Neural progenitor cell (in vitro differentiated cells): ENCODE measurements at regions not wholly inside any gene's neighbourhood (a gene's known extent, or its start where the extent isn't known, plus 50 kb on each side); places are given as distances from the start of the nearest gene placed in this dataset.
A peak's percentile ranks its signal among the peaks of the same experiment; 100 is the strongest.

Source experiments
- CTCF ChIP-seq: fragments of 200-600 bp; sonication (generic); IDR thresholded peaks from 2 replicates; pipeline ENCODE4 v1.5.1; 2017; ENCODE audit warnings: antibody characterized with exemption, mild to moderate bottlenecking
- EZH2 ChIP-seq: fragments of 200-600 bp; sonication (generic); IDR thresholded peaks from 2 replicates; pipeline ENCODE4 v1.6.1; 2017; ENCODE audit warnings: antibody characterized with exemption, mild to moderate bottlenecking, moderate library complexity

GRCh38 chr1:88228114-88228513, 456.0 kb upstream of the PKN2 start:
- TF ChIP-seq EZH2 (no peak), CTCF (peak; percentile 33)
